ENCODE measurements at regions not wholly inside any gene's neighbourhood (a gene's known extent, or its start where the extent isn't known, plus 50 kb on each side); places are given as distances from the start of the nearest gene placed in this dataset.

GRCh38 chr5:89697581-89697980 is 712.0 kb downstream of the CETN3 start:
- no peak overlapping the region for H3K4me3 ChIP-seq (ENCODE audit: low read length)
- no peak for TF ChIP-seq CTCF (IDR thresholded peaks at IDR 0.05; ENCODE audit: insufficient read depth, low read depth, low read length, missing control alignments)
- DNase-seq (ENCODE audit: low read depth), result no peak

- H3K4me3 ChIP-seq (ENCODE audit: low read length), result no peak overlapping the region
- TF ChIP-seq CTCF (IDR thresholded peaks at IDR 0.05; ENCODE audit: insufficient read depth, low read depth, low read length, missing control alignments), result no peak
- no peak for DNase-seq (ENCODE audit: low read depth)
These were observed 714.2 kb downstream of the CETN3 start for GRCh38 chr5:89695371-89695770.

GRCh38 chr5:89694026-89694550 is 715.5 kb downstream of the CETN3 start:
- H3K4me3 ChIP-seq (ENCODE audit: low read length), result no peak overlapping the region
- DNase-seq (ENCODE audit: low read depth), result no peak
- TF ChIP-seq CTCF (IDR thresholded peaks at IDR 0.05; ENCODE audit: insufficient read depth, low read depth, low read length, missing control alignments), result no peak

GRCh38 chr5:89690331-89690730 is 719.2 kb downstream of the CETN3 start:
- DNase-seq (ENCODE audit: low read depth), result no peak
- H3K4me3 ChIP-seq (ENCODE audit: low read length), result no peak overlapping the region
- no peak for TF ChIP-seq CTCF (IDR thresholded peaks at IDR 0.05; ENCODE audit: insufficient read depth, low read depth, low read length, missing control alignments)

- no peak overlapping the region for H3K4me3 ChIP-seq (ENCODE audit: low read length)
- no peak for DNase-seq (ENCODE audit: low read depth)
- no peak for TF ChIP-seq CTCF (IDR thresholded peaks at IDR 0.05; ENCODE audit: insufficient read depth, low read depth, low read length, missing control alignments)
These were observed 723.3 kb downstream of the CETN3 start for GRCh38 chr5:89686081-89686765.

GRCh38 chr5:89676634-89677033 is 732.9 kb downstream of the CETN3 start:
- no peak for TF ChIP-seq CTCF (IDR thresholded peaks at IDR 0.05; ENCODE audit: insufficient read depth, low read depth, low read length, missing control alignments)
- DNase-seq (ENCODE audit: low read depth), result no peak
- H3K4me3 ChIP-seq (ENCODE audit: low read length), result no peak overlapping the region

GRCh38 chr5:89673019-89673418 is 736.5 kb downstream of the CETN3 start:
- no peak for TF ChIP-seq CTCF (IDR thresholded peaks at IDR 0.05; ENCODE audit: insufficient read depth, low read depth, low read length, missing control alignments)
- no peak for DNase-seq (ENCODE audit: low read depth)
- H3K4me3 ChIP-seq (ENCODE audit: low read length), result no peak overlapping the region
